ENCODE measurements at regions not wholly inside any gene's neighbourhood (a gene's known extent, or its start where the extent isn't known, plus 50 kb on each side); places are given as distances from the start of the nearest gene placed in this dataset.
"Not testable (repeated sequence)": the region's sequence is repeated elsewhere in the genome, so short reads cannot be mapped to it uniquely, and the experiment has no call there.

DNA sequence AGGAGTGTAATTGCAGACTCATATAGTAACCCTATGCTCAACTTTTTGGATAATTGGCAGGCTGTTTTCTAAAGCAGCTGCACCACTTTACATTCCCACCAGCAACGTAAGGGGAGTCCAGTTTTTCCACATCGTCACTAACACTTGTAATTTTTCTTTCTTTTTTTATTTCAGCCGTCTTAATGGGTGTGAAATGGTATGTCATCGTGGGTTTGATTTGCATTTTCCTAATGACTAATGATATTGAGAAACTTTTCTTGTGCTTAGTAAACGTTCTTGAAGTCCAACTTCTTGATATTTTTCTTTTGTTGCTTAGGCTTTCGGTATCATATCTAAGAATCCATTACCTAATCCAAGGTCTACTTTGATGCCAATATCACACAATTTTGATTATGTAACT is 95.3 kb upstream of the IL1RAPL1 start:
- no peak for DNase-seq
- Mint-ChIP-seq H3K27me3 (ENCODE audit: insufficient read depth) (no peaks in the 10 kb centered on the region), H3K36me3 (ENCODE audit: low read depth) (no peaks in the 10 kb centered on the region), H3K4me3 (no peak overlapping the region), H3K27ac (no peak overlapping the region), H3K4me1 (peaks cover 10% of the 10 kb centered on the region), H3K9me3 (no peaks in the 10 kb centered on the region)
- 82% methylated on average over 2 of the region's 6 CpGs; no CpG with 5 or more reads in 1 of the 2 experiments for WGBS, 2 experiments (ENCODE audit: insufficient coverage in 1 of 2, insufficient read length in 1 of 2)
- TF ChIP-seq, protein P1, sequence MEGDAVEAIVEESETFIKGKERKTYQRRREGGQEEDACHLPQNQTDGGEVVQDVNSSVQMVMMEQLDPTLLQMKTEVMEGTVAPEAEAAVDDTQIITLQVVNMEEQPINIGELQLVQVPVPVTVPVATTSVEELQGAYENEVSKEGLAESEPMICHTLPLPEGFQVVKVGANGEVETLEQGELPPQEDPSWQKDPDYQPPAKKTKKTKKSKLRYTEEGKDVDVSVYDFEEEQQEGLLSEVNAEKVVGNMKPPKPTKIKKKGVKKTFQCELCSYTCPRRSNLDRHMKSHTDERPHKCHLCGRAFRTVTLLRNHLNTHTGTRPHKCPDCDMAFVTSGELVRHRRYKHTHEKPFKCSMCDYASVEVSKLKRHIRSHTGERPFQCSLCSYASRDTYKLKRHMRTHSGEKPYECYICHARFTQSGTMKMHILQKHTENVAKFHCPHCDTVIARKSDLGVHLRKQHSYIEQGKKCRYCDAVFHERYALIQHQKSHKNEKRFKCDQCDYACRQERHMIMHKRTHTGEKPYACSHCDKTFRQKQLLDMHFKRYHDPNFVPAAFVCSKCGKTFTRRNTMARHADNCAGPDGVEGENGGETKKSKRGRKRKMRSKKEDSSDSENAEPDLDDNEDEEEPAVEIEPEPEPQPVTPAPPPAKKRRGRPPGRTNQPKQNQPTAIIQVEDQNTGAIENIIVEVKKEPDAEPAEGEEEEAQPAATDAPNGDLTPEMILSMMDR (conservative IDR thresholded peaks at IDR 0.05) = no peak
- H3K9me3 ChIP-seq (ENCODE audit: control insufficient read depth, low read length) = no peaks in the 10 kb centered on the region
- no peak overlapping the region for H3K27ac ChIP-seq (ENCODE audit: low read depth, low read length)
- no peaks in the 10 kb centered on the region for H3K36me3 ChIP-seq (ENCODE audit: control insufficient read depth, insufficient read depth, low read length)
- no peaks in the 10 kb centered on the region for H3K27me3 ChIP-seq (ENCODE audit: control insufficient read depth, insufficient read depth, low read length, poor library complexity, severe bottlenecking)
- H3K4me1 ChIP-seq (ENCODE audit: control insufficient read depth, insufficient read depth, low read length) = no peaks in the 10 kb centered on the region
- H3K9ac ChIP-seq (ENCODE audit: extremely low read depth, low read length, poor library complexity, severe bottlenecking) = no peak overlapping the region
- no peak overlapping the region for H3K4me3 ChIP-seq (ENCODE audit: low read length)

DNA sequence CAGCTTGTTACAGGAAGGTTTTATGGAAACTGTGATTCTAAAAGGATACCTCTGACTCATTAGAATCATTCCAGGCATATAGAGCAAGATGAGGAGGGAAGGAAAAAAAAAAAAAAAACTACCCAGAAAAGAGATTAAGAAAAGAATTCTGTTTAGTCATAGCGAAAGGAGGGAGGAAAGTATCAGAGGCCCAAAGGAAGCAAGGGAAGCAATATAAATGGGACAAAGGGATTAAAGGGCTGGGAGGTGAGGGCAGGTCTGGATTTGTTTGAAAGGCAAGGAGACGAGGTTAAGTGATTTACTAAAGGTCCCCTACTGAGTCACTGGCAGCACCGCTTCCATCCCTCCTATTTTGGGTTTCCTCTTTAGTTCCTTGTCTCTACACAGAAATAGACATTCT is 88.6 kb upstream of the IL1RAPL1 start:
- Mint-ChIP-seq H3K4me1 (peaks cover 30% of the 10 kb centered on the region), H3K27me3 (ENCODE audit: insufficient read depth) (no peaks in the 10 kb centered on the region), H3K27ac (peak overlapping the region; percentile 41), H3K36me3 (ENCODE audit: low read depth) (peaks cover 10% of the 10 kb centered on the region), H3K4me3 (no peak overlapping the region), H3K9me3 (peaks cover 12% of the 10 kb centered on the region)
- Histone ChIP-seq H3K27me3 (ENCODE audit: control insufficient read depth, insufficient read depth, low read length, poor library complexity, severe bottlenecking) (no peaks in the 10 kb centered on the region), H3K27ac (ENCODE audit: low read depth, low read length) (no peak overlapping the region), H3K9me3 (ENCODE audit: control insufficient read depth, low read length) (no peaks in the 10 kb centered on the region), H3K36me3 (ENCODE audit: control insufficient read depth, insufficient read depth, low read length) (no peaks in the 10 kb centered on the region), H3K4me3 (ENCODE audit: low read length) (no peak overlapping the region), H3K4me1 (ENCODE audit: control insufficient read depth, insufficient read depth, low read length) (no peaks in the 10 kb centered on the region), H3K9ac (ENCODE audit: extremely low read depth, low read length, poor library complexity, severe bottlenecking) (no peak overlapping the region)
- DNase-seq = peak; percentile 54
- WGBS, 2 experiments (ENCODE audit: insufficient coverage in 1 of 2, insufficient read length in 1 of 2) = 0 to 10% methylated on average over 1 to 3 of the region's 3 CpGs
- TF ChIP-seq, protein P1 (conservative IDR thresholded peaks at IDR 0.05) = no peak

- not testable (repeated sequence) for H3K27ac ChIP-seq (ENCODE audit: low read depth, low read length); H3K27me3 Mint-ChIP-seq (ENCODE audit: insufficient read depth); H3K4me1 ChIP-seq (ENCODE audit: control insufficient read depth, insufficient read depth, low read length); H3K27me3 ChIP-seq (ENCODE audit: control insufficient read depth, insufficient read depth, low read length, poor library complexity, severe bottlenecking); H3K36me3 ChIP-seq (ENCODE audit: control insufficient read depth, insufficient read depth, low read length); H3K9ac ChIP-seq (ENCODE audit: extremely low read depth, low read length, poor library complexity, severe bottlenecking); H3K4me3 ChIP-seq (ENCODE audit: low read length); H3K9me3 ChIP-seq (ENCODE audit: control insufficient read depth, low read length)
- peak; percentile 50 for DNase-seq
- H3K9me3 Mint-ChIP-seq = peaks cover 52% of the 10 kb centered on the region
- 66% methylated on average over 5 of the region's 6 CpGs; no CpG with 5 or more reads in 1 of the 2 experiments for WGBS, 2 experiments (ENCODE audit: insufficient coverage in 1 of 2, insufficient read length in 1 of 2)
- peak overlapping the region; percentile 93 for H3K27ac Mint-ChIP-seq
- H3K4me1 Mint-ChIP-seq = peaks cover 29% of the 10 kb centered on the region
- peaks cover 43% of the 10 kb centered on the region for H3K36me3 Mint-ChIP-seq (ENCODE audit: low read depth)
- H3K4me3 Mint-ChIP-seq = peak overlapping the region; percentile 14
Observed at GRCh38 chrX:28502667-28503066, 84.6 kb upstream of the IL1RAPL1 start.

- H3K4me3 Mint-ChIP-seq = peak overlapping the region; percentile 39
Observed at GRCh38 chrX:28507650-28508049, 79.6 kb upstream of the IL1RAPL1 start.

More at GRCh38 chrX:28507650-28508049, 79.6 kb upstream of the IL1RAPL1 start:
- DNase-seq; H3K27ac ChIP-seq (ENCODE audit: low read depth, low read length); H3K4me1 ChIP-seq (ENCODE audit: control insufficient read depth, insufficient read depth, low read length); H3K4me1 Mint-ChIP-seq; H3K9me3 ChIP-seq (ENCODE audit: control insufficient read depth, low read length); H3K27me3 Mint-ChIP-seq (ENCODE audit: insufficient read depth); H3K9ac ChIP-seq (ENCODE audit: extremely low read depth, low read length, poor library complexity, severe bottlenecking); H3K36me3 ChIP-seq (ENCODE audit: control insufficient read depth, insufficient read depth, low read length); H3K4me3 ChIP-seq (ENCODE audit: low read length); H3K27me3 ChIP-seq (ENCODE audit: control insufficient read depth, insufficient read depth, low read length, poor library complexity, severe bottlenecking): not testable (repeated sequence)
- Mint-ChIP-seq H3K9me3 (peaks cover 52% of the 10 kb centered on the region), H3K36me3 (ENCODE audit: low read depth) (peaks cover 44% of the 10 kb centered on the region), H3K27ac (peak overlapping the region; percentile 42)
- 60% methylated on average over 3 of the region's 3 CpGs; no CpG with 5 or more reads in 1 of the 2 experiments for WGBS, 2 experiments (ENCODE audit: insufficient coverage in 1 of 2, insufficient read length in 1 of 2)

All from endodermal cell (in vitro differentiated cells).